Jurkat, Clone E6-1 (cell line): ENCODE measurements at regions not wholly inside any gene's neighbourhood (a gene's known extent, or its start where the extent isn't known, plus 50 kb on each side); places are given as distances from the start of the nearest gene placed in this dataset.

ENCODE experiments used
- DNase-seq: peaks from one replicate; pipeline ENCODE4 v3.0.0-alpha.2; 2011; ENCODE audit warnings: low read depth, low spot score
- H3K4me3 ChIP-seq: 2 replicates; pipeline ENCODE4 v1.5.1; 2011; ENCODE audit warnings: mild to moderate bottlenecking, low read length, control low read depth, moderate library complexity

DNA sequence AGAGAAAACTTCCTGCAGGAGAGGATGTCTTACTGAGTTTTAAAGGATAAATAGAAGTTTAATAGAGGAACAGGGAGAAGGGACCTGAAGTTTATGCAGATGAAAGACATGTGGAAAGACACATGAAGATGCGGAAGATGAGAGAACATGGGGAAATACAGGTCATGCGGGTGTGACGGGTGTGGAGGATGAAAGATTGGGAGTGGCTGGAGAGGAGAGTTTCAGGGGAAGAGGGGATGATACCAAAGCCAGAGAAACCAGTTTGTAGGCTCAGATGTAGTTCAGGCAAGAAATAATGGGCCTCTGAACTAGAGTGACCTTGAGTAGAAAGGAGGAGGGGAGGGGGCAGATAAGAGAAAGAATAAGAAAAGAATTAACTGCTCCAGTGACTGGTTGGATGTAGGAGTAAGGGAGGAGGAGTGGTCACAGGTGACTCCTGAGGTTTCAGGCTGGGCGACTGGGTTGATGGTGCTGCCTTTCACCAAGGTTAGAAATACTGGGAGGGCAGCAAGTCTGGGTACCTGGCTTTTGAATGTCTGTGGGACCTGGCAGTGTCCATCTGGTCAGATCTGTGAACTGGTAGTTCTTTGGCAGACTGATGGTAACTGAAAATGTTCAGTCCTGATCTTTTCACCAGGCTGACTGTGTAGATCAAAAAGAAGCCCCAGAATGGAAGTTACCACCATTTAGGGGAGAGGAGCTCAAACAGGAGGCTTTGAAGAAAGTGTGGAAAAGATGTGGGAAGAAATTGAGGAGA, 69.4 kb downstream of the TET3 start:
- DNase-seq: no peak
- no peak overlapping the region for H3K4me3 ChIP-seq

DNA sequence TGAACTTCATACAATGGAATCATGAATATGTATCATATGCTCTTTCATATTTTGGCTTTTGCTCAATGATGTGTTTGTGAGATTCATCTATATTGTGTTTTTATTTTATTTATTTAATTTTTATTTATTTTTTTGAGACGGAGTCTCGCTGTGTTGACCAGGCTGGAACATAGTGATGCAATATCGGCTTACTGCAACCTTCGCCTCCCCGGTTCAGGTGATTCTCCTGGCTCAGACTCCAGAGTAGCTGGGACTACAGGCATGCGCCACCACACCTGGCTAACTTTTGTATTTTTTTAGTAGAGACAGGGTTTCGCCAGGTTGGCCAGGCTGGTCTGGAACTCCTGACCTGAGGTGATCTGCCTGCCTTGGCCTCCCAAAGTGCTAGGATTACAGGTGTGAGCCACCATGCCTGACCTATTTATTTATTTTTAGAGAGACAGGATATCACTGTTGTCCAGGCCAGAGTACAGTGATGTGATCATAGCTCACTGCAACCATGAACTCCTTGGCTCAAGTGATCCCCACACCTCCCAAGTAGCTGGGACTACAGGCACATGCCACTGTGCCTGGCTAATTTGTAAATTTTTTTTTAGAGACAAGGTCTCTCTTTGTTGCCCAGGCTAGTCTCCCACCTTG, 74.5 kb downstream of the TET3 start:
- DNase-seq: no peak
- H3K4me3 ChIP-seq: no peak overlapping the region

DNA sequence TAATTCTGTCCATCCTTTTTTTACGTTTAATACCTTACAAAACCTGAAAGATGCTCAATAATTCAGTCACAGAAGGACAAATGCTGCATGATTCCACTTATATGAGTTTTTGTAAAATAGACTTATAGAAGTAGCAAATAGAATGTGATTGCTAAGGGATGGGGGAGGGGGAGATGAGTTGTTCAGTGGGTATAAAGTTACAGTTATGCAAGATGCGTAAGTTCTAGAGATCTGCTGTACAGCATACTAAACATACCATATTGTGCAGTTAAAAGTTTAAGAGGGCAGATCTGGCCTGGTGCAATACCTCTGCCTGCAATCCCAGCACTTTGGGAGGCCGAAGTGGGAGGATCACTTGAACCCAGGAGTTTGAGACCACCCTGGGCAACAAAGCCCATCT, 78.8 kb downstream of the TET3 start:
- no peak overlapping the region for H3K4me3 ChIP-seq
- no peak for DNase-seq

DNA sequence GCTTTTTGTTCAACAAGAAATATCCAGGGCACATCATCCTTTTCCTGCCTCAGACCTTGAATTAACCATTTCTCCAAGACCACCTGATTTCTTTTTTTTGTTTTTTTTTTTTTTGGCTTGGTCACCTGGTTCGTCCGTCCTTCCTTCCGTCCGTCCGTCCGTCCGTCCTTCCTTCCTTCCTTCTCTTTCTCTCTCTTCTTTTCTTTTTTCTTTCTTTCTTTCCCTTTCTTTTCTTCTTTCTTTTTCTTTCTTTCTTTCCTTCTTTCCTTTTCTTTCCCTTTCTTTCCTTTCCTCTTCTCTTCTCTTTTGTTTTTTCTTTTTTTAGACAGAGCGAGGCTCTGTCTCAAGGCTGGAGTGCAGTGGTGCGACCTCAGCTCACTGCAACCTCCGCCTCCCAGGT, 80.7 kb downstream of the TET3 start:
- H3K4me3 ChIP-seq: no peak overlapping the region
- no peak for DNase-seq

DNA sequence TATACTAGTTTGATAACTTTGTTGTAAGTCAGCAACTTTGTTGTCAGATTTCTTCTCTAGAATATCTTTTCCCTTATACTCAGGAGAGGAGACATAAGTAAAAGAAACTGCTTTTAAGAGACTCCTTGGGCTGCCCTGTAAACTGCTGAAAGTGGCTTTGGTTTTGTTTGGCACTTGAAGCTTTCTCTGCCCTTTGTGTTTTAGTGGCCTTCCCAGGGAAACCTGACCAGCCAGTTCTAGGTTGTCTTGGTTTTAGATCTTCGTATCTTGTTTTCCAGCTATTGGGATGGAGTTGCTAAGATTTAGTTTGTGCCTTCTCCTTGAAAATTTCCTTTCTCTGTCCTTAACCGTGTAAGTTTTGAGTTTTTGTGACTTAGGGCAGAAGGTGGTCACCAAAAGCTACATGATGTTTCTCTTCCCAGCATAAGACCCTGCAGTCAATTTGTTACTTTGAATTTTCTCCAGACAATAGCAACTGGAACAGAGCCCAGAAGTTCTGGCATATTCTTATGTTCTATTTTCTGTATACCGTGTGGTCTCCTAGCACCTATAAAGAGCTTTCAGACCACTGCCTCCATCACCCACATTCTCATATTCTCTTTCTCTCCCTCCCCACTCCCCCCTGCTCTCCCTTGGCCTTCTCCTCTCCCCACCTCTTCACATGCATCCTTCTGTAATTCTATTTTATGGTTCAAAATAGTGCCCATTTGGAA, 81.1 kb downstream of the BOLA3 start:
- H3K4me3 ChIP-seq: no peak overlapping the region

DNA sequence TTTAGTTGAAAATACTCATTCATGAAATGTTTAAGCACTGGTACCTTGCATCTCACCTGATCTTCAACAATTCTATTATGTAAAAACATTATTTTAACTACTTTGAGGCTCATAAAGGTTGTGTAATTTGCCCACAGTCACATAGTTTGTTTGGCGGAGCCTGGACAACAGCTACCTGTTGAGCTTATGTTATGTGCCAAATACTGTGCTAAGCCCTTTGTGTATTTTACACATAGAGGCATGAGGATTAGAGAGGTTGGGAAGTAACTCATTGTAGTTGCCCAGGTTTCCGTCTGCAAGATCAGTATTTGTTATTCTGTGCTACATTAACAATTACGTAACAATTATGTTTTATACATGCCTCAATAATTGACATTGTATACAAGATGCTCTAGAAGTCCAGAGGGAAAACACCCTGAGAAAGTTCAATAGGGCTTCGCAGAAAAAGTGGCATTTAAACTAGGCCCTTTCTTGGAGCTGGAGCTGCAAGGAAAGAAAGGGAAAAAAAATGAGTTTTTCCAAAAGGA, 80.4 kb downstream of the BOLA3 start:
- no peak for DNase-seq
- H3K4me3 ChIP-seq: no peak overlapping the region

More for the DNA sequence above, 81.1 kb downstream of the BOLA3 start:
- DNase-seq: no peak

DNA sequence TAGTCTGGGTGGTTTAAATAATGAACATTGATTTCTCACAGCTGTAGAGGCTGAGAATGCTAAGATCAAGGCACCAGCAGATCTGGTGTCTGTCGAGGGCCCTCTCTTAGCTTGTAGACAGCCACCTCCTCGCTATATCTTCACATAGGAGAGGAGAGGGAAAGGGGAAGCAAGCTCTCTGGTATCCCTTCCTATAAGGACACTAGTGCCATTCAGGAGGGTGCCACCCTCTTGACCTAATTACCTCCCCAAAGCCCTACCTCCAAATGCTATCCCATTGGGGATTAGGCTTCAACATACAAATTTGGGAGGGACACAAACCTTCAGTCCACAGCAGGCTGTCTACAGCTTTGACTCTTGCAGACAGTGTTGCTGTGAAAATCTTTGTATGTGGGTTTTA, 76.7 kb downstream of the BOLA3 start:
- DNase-seq: no peak
- no peak overlapping the region for H3K4me3 ChIP-seq

DNA sequence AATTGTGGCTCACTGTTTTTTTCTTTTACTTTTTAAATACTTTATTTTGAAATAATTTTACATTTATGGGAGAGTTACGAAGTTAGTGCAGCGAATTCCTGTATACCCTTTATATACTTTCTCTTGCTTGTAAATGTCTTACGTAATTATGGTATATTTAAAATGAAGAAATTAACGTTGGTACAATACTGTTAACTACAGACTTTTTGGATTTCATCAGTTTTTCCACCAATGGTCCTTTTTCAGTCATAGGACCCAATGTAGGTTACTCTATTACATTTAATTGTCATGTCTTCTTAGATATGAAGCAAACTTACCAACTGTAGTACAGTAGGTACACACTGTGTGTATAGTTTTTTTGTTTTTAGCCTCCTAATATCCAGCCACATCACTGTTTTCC, 76.3 kb downstream of the BOLA3 start:
- no peak overlapping the region for H3K4me3 ChIP-seq
- no peak for DNase-seq

DNA sequence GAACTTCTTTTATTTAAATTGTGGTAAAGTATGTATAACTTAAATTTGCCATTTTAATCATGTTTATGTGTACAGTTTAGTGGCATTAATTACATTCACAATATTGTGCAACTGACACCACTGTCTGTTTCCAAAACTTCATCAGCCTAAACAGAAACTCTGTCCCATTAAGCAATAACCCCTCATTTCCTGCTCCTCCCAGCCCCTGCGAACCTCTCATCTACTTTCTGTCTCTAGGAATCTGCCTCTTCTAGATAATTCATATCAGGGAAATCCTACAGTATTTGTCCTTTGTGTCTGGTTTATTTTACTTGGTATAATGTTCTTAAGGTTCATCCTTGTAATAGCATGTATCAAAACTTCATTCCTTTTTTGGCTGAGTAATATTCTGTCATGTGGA, 75.1 kb downstream of the BOLA3 start:
- no peak for DNase-seq
- no peak overlapping the region for H3K4me3 ChIP-seq

DNA sequence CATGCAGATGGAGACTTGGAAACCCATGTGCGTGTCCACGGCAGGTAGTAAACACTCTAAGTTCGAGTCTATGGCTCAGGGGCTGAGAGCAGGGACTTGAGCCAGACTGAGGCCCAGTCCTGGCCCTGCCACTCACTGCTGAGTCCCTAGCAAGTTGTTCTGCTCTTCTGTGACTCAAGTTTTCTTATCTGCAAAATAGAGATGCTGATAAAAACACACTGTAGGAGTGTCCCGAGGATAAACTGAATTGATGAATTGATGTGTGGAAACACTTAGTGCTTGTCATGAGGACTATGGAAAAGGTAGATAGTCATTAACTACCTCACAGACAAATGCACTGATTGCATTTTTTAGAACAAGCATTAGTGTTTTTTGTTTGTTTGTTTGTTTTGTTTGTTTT, 73.2 kb downstream of the BOLA3 start:
- H3K4me3 ChIP-seq: no peak overlapping the region
- DNase-seq: no peak

DNA sequence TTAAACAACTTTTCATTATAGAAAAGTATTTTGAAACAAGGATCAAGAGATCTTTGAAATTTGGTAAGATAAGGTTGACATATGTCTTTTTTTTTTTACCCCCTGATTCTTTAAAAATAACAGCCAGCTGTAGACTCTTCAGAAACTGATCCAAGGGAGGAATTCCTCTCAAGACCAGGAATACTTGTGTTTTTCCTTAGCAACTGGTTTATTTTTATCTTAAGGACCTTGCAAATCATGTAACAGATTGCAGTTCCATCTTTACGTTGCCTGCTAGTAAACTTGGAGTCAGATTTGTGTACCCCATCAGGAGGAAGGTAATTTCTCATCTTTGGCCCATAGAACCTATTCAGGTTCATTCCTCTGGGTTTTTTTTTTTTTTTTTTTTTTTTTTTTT, 71.6 kb downstream of the BOLA3 start:
- no peak overlapping the region for H3K4me3 ChIP-seq

DNA sequence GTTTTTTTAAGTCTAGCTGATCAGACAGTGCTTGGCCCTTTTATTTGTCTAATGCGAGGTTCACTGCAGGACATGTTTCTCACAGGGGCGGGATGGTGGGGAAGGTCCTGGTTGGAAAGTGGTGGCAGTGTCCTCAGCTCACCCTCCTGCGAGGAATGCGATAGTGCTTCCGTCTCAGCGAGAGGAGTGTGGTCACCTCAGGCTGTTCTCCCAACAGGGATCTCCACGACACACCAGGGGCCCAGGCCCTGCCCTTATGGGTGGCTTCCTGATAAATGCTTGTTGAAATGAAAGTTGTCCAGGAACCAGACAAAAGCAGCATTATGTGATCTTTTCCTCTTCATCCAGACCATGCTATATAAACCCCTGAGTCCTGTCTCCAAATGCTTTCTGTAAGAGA, 70.1 kb downstream of the BOLA3 start:
- H3K4me3 ChIP-seq: no peak overlapping the region
- no peak for DNase-seq

More for the DNA sequence above, 71.6 kb downstream of the BOLA3 start:
- DNase-seq: no peak

DNA sequence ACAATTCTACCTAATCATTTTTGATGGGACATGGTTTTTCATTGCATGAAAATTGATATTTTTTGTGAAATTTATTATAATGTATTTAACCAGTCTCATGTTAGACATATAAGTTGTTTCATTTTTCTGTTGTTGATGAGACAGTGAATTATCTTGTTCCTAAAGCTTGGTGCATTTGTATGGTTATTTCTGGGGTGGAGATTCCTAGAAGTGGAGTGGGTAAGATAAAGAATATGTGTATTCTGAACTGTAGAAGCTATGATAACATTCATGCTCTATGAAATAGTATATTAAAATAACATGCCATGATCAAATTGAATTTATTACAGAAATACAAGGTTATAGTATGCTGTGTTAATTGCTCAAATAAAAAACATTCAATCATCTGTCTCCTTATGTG, 69.2 kb downstream of the BOLA3 start:
- no peak overlapping the region for H3K4me3 ChIP-seq
- no peak for DNase-seq

DNA sequence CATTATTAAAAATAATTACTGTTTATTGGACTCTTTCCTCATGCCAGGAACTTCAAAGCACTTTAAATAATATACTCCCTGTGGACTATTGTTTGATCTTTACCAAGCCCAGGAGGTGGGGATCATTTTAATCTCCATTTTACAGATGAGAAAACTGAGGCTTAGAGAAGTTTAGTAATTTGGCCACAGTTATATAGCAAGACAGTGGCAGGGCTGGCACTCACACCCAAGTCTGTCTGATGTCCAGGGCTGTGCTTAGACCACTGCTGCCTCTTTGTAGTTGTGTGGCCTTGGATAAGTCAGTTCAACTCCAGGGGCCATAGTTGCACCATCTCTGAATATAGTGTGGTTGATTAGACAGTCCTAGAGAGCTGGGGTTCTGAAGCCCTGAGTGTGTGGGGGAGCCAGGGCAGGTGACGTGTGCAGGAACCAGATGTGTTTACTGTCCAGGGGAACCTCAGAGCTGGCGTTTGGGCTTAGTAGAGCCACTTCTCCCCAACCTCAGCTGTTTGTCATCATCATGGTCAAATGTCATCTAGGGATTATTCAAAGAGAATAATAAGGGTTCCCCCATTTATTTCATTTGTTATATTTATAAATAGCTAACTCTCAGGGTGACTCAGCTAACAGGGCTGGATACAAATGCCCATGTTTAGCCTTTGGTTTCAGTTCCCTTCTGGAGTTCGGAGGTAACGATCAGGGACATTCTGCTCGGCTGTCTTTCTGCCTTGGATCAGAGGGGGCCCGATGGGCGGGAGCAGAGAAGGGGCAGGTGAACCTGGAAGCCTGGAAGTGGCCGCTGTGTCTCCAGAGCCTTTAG, 68.0 kb downstream of the BOLA3 start:
- no peak overlapping the region for H3K4me3 ChIP-seq
- no peak for DNase-seq

DNA sequence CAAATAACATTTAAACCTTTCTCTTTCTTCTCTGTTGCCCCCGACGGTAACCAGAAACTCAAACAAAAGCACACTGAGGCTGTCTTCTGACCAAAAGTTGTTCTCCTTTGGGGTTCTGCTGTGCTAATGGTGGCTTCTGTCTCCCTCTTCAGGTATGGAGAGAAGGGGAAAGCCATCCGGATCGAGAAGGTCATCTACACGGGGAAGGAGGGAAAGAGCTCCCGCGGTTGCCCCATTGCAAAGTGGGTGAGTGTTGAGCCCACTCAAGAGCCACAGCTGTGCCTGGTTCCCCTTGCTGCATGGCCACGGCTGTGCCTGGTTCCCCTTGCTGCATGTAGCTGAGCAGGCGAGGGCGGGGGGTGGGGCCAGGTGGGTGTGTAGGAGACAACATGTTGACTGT, 67.4 kb downstream of the BOLA3 start:
- no peak for DNase-seq
- H3K4me3 ChIP-seq: no peak overlapping the region

DNA sequence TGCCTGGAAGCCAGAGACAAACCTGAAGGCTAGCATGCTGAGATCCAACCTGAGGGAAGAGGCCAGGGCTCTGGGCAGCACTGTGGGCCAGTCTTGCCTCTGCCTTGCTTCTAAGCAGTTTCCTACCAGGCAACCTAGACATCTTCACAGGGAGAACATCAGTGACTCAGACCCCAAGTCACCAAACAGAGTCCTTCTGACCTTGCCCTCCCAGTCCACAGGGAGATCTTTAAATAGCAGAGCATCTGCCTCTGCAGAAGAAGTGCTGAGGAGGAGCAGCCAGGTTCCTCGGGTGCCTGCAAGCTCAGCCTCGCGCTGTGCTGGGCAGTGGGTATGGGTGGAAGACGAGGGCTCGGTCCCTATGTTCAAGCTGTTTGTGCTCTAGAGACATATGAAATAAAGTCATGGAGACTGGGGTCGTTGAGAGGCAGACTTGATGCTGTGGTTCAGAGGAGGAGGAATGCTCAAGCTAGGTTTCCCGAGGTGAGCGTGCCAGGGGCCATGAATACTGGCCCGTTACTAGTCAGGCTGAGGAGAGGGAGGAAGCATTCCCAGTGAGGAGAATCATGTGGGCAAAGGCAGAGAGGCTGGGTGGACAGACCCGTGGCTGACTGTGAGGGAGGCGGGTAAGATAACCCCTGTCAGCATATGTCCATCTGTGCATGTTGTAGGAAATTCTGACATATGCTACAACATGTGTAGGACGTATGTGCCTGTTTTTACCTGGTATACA, 66.5 kb downstream of the BOLA3 start:
- H3K4me3 ChIP-seq: no peak overlapping the region
- no peak for DNase-seq

DNA sequence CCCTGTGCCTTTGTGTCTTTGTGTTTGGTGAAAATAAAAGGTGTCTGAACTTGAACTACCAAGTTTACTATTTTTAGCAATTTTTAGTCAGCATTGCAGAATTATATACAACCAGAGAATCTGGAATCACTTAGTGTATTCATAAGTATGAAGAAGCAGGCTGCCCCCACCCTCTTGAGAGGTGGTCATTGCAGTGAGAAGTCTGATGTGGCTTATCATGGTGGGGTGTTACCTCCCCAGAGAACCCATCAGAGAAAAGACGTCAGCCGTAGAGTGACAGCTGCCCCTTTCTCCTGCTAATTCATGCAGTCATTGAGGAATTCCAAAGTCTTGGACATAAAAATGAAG, 66.0 kb downstream of the BOLA3 start:
- no peak overlapping the region for H3K4me3 ChIP-seq
- no peak for DNase-seq

DNA sequence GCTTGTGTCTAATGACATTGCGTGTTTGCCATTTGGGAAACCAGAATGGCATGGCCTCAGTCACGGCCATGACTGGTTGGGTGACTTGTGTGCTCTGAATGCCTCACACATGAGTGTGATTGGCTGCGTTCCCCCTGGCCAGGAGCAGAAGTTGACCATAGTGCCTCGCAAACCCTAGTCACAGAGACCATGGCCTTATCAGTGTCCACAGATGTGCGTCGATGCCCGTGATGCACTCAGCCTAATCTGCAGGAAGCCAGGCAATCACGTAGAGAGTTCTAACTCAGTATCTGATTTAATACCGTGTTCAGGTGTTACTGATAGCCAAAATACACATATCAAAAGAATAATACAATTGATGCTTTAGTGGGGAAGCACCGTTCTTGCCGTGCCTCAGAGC, 64.0 kb downstream of the BOLA3 start:
- H3K4me3 ChIP-seq: no peak overlapping the region
- DNase-seq: no peak
